ENCODE measurements at regions not wholly inside any gene's neighbourhood (a gene's known extent, or its start where the extent isn't known, plus 50 kb on each side); places are given as distances from the start of the nearest gene placed in this dataset.

GRCh38 chr10:106025208-106025811 is 1139.2 kb downstream of the SORCS1 start:
- TF ChIP-seq EZH2 (IDR thresholded peaks at IDR 0.05; ENCODE audit: low read length) (no peak), CTCF (optimal IDR thresholded peaks at IDR 0.05 in 1 of 3, IDR thresholded peaks at IDR 0.05 in 1 of 3, conservative IDR thresholded peaks at IDR 0.05 in 1 of 3; ENCODE audit: extremely low read depth in 1 of 3, insufficient read depth in 2 of 3, low read length in 3 of 3) (no peak)

Measured in keratinocyte (primary cell).